SH-SY5Y (cell line): ENCODE measurements at regions not wholly inside any gene's neighbourhood (a gene's known extent, or its start where the extent isn't known, plus 50 kb on each side); places are given as distances from the start of the nearest gene placed in this dataset.

ENCODE experiments used
- GATA2 ChIP-seq: IDR thresholded peaks from 2 replicates; pipeline ENCODE4 v1.6.1; 2011; ENCODE audit warnings: mild to moderate bottlenecking, low read depth, low read length
- GATA3 ChIP-seq: IDR thresholded peaks from 2 replicates; pipeline ENCODE4 v1.6.1; 2011; ENCODE audit warnings: low read depth, mild to moderate bottlenecking, low read length, moderate library complexity

DNA sequence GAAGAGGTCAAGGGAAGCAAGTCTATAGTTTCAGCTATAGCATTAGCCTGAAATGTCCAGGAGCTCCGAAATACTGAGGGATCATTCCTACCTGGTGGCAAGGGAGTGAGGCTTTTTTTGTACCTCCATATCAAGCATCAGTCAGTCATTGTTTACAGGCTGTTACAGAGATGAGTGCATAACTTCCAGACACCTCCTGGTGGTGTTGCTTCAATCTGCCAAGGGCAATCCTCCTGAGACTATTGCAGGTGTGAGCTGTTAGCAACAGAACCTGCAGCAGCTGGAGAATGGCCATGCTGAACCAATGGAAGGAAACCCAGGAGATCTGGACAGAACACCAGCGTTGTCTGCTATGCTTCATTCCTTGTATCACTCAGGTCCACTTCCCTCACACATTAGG lies 80.0 kb upstream of the SLC8A3 start:
- TF ChIP-seq GATA2: no peak
- TF ChIP-seq GATA3: no peak
